ENCODE measurements at regions not wholly inside any gene's neighbourhood (a gene's known extent, or its start where the extent isn't known, plus 50 kb on each side); places are given as distances from the start of the nearest gene placed in this dataset.

DNA sequence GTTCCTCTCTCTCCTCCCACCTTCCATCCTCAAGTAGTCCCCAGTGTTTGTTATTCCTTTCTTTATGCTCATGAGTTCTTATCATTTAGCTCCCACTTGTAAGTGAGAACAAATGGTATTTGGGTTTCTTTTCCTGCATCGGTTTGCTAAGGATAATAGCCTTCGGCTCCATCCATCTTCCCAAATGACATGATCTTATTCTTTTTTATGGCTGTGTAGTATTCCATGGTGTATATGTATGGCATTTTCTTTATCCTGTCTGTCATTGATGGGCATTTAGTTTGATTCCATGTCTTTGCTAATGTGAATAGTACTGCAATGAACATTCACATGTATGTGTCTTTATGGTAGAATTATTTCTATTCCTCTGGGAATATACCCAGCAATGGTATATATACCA lies 62.4 kb upstream of the CFAP161 start:
- Histone ChIP-seq H3K27ac (no peak overlapping the region), H3K4me1 (peaks cover 0 to 11% (median 4%) of the 10 kb centered on the region in 4 donors), H3K27me3 (no peaks in the 10 kb centered on the region), H3K4me3 (no peak overlapping the region), H3K9me3 (no peaks in the 10 kb centered on the region), H3K36me3 (no peaks in the 10 kb centered on the region)
- WGBS, 2 donors = 93% methylated on average over 2 of the region's 2 CpGs
- TF ChIP-seq POLR2A (IDR thresholded peaks at IDR 0.05) (no peak), EP300 (IDR thresholded peaks at IDR 0.05) (no peak)
- TF ChIP-seq, protein P1, sequence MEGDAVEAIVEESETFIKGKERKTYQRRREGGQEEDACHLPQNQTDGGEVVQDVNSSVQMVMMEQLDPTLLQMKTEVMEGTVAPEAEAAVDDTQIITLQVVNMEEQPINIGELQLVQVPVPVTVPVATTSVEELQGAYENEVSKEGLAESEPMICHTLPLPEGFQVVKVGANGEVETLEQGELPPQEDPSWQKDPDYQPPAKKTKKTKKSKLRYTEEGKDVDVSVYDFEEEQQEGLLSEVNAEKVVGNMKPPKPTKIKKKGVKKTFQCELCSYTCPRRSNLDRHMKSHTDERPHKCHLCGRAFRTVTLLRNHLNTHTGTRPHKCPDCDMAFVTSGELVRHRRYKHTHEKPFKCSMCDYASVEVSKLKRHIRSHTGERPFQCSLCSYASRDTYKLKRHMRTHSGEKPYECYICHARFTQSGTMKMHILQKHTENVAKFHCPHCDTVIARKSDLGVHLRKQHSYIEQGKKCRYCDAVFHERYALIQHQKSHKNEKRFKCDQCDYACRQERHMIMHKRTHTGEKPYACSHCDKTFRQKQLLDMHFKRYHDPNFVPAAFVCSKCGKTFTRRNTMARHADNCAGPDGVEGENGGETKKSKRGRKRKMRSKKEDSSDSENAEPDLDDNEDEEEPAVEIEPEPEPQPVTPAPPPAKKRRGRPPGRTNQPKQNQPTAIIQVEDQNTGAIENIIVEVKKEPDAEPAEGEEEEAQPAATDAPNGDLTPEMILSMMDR (IDR thresholded peaks at IDR 0.05) = no peak
- no peak for DNase-seq (ENCODE audit: low spot score in 2 of 2)

DNA sequence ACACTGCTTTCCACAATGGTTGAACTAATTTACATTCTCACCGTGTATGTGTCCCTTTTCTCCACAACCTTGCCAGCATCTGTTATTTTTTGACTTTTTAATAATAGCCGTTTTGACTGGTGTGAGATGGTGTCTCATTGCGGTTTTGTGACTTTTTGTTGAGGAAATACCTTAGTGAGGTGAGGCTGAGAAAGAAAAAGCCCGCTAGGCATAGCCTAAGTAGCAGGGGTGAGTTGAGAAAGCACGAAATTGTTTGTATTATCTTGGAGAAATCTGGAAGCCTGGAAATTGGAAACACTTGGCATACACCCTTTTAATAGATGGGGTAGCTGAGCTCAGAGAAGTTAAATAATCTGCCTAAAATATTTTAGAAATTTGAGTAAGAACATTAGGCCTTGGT lies 61.5 kb upstream of the CFAP161 start:
- Histone ChIP-seq H3K9me3 (no peaks in the 10 kb centered on the region), H3K4me3 (no peak overlapping the region), H3K36me3 (no peaks in the 10 kb centered on the region), H3K27ac (no peak overlapping the region), H3K4me1 (peaks cover 0 to 11% (median 4%) of the 10 kb centered on the region in 4 donors), H3K27me3 (no peaks in the 10 kb centered on the region)
- 87 to 93% methylated on average over 5 of the region's 5 CpGs for WGBS, 2 donors
- TF ChIP-seq, protein P1 (IDR thresholded peaks at IDR 0.05) = no peak
- TF ChIP-seq POLR2A (IDR thresholded peaks at IDR 0.05) (no peak), EP300 (IDR thresholded peaks at IDR 0.05) (no peak)
- DNase-seq (ENCODE audit: low spot score in 2 of 2) = no peak

DNA sequence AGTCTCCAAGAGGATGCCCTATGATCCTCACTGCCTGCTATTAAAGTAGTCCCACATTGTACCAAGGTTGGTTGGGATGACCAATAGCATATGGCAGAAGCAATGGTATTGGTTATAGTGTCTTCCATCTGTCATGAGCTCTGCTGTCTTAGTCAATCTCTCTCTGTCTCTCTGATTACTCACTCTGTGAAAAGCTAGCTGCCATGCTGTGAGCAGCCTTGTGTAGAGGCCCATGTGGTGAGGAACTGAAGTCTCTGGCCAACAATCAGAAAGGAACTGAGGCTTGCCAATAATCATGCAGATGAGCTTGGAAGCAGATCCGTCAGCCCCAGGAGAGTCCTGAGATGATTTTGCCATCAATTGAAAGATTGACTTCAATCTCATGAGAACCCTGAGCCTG lies 60.3 kb upstream of the CFAP161 start:
- no peak for DNase-seq (ENCODE audit: low spot score in 2 of 2)
- Histone ChIP-seq H3K4me3 (no peak overlapping the region), H3K9me3 (no peaks in the 10 kb centered on the region), H3K27ac (no peak overlapping the region), H3K36me3 (no peaks in the 10 kb centered on the region), H3K27me3 (no peaks in the 10 kb centered on the region), H3K4me1 (peaks cover 0 to 11% (median 4%) of the 10 kb centered on the region in 4 donors)
- WGBS, 2 donors = 59 to 60% methylated on average over 1 of the region's 1 CpG
- TF ChIP-seq EP300 (IDR thresholded peaks at IDR 0.05) = no peak
- no peak for TF ChIP-seq POLR2A (IDR thresholded peaks at IDR 0.05)
- TF ChIP-seq, protein P1 (IDR thresholded peaks at IDR 0.05) = no peak

DNA sequence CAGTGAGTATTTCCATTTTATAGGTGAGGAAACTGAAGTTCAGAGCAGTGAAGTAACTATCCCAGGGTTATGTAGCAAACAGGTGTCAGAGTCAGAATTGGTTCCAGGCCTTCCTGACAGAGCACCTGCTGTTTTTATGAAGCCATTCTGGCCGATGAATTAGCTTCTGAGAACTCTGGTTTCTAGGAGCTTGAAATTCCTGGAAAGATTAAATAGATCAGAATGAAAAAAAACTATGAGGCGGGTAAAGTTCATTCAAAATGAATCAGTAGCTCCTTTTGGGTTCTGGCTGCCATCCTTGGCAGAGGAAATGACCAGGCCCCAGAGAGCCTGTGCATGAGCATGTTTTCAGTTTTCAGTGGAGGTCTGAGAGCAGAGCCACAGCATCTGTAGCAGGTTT lies 59.3 kb upstream of the CFAP161 start:
- H3K9me3 ChIP-seq = no peaks in the 10 kb centered on the region
- TF ChIP-seq, protein P1 (IDR thresholded peaks at IDR 0.05) = no peak
- TF ChIP-seq POLR2A (IDR thresholded peaks at IDR 0.05) (no peak), EP300 (IDR thresholded peaks at IDR 0.05) (no peak)
- no peak overlapping the region for H3K4me3 ChIP-seq
- H3K36me3 ChIP-seq = no peaks in the 10 kb centered on the region
- H3K27me3 ChIP-seq = no peaks in the 10 kb centered on the region
- peaks cover 0 to 11% (median 4%) of the 10 kb centered on the region in 4 donors for H3K4me1 ChIP-seq
- WGBS, 2 donors = 43 to 50% methylated on average over 2 of the region's 2 CpGs
- H3K27ac ChIP-seq = no peak overlapping the region
- DNase-seq (ENCODE audit: low spot score in 2 of 2) = no peak

DNA sequence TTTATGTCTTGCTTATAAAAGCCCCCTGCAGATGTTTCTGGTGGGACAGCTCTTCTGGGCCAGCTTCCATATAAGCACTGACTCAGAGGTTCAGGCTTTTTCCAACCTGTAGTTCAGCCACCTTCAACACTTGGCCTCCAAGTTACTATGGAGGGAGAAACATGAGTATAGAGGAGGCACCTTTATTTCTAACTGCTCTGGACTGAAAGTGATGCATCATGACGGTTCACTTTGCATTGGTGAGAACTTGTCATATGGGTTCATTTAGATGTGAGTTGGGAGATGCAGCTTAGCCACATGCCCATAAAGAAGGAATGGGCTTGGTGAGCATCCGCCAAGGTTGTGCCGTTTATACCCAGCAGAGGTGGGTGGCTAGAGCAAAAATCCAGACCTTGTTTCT lies 58.8 kb upstream of the CFAP161 start:
- Histone ChIP-seq H3K9me3 (no peaks in the 10 kb centered on the region), H3K4me3 (no peak overlapping the region), H3K27ac (no peak overlapping the region), H3K36me3 (no peaks in the 10 kb centered on the region), H3K4me1 (peaks cover 0 to 11% (median 4%) of the 10 kb centered on the region in 4 donors), H3K27me3 (no peaks in the 10 kb centered on the region)
- 85 to 93% methylated on average over 3 of the region's 3 CpGs for WGBS, 2 donors
- no peak for DNase-seq (ENCODE audit: low spot score in 2 of 2)
- TF ChIP-seq POLR2A (IDR thresholded peaks at IDR 0.05) (no peak), EP300 (IDR thresholded peaks at IDR 0.05) (no peak)
- TF ChIP-seq, protein P1 (IDR thresholded peaks at IDR 0.05) = no peak
